ENCODE measurements at regions not wholly inside any gene's neighbourhood (a gene's known extent, or its start where the extent isn't known, plus 50 kb on each side); places are given as distances from the start of the nearest gene placed in this dataset.

DNA sequence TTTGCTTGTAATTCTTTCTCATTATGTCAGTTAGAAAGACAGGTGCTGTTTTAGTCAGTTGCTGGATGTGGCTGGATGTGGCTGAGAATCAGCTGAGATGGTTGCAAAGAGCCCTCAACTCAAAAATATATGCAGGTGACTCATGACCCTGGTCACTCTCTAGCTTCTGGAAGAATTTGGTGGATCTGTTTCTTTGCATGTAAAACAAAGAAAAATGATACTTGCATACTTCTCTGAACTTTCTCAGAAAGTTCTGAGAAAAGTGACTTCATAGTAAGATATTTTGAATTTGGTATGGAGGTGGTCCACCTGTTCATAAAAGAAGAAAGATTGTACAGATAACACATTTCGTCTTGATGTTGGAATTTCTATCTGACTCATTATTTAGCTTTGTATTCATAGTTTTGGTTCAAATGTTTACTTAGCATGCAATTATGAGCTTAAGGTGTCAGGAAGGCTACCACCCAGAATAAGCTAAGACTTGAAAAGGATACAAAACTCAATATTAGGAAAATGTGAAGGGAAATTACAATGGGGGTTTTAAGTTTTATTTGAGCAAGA is 163.2 kb upstream of the OLIG3 start:
- DNase-seq (ENCODE audit: low read depth in 1 of 2, low spot score in 1 of 2) = no peak
- Histone ChIP-seq H3K27me3 (ENCODE audit: insufficient read depth, poor library complexity, severe bottlenecking) (no peaks in the 10 kb centered on the region), H3K27ac (replicated peaks) (no peak overlapping the region), H3K4me3 (replicated peaks; ENCODE audit: insufficient read depth, low read length) (no peak overlapping the region)
- TF ChIP-seq GABPA (IDR thresholded peaks at IDR 0.05; ENCODE audit: low read depth) (no peak), SPI1 (IDR thresholded peaks at IDR 0.05; ENCODE audit: borderline replicate concordance, low read depth) (no peak), POLR2AphosphoS5 (IDR thresholded peaks at IDR 0.05; ENCODE audit: low read depth) (no peak)
- TF ChIP-seq, protein P1, sequence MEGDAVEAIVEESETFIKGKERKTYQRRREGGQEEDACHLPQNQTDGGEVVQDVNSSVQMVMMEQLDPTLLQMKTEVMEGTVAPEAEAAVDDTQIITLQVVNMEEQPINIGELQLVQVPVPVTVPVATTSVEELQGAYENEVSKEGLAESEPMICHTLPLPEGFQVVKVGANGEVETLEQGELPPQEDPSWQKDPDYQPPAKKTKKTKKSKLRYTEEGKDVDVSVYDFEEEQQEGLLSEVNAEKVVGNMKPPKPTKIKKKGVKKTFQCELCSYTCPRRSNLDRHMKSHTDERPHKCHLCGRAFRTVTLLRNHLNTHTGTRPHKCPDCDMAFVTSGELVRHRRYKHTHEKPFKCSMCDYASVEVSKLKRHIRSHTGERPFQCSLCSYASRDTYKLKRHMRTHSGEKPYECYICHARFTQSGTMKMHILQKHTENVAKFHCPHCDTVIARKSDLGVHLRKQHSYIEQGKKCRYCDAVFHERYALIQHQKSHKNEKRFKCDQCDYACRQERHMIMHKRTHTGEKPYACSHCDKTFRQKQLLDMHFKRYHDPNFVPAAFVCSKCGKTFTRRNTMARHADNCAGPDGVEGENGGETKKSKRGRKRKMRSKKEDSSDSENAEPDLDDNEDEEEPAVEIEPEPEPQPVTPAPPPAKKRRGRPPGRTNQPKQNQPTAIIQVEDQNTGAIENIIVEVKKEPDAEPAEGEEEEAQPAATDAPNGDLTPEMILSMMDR (IDR thresholded peaks at IDR 0.05; ENCODE audit: insufficient read depth, low read length) = no peak
- TF ChIP-seq, protein P2, sequence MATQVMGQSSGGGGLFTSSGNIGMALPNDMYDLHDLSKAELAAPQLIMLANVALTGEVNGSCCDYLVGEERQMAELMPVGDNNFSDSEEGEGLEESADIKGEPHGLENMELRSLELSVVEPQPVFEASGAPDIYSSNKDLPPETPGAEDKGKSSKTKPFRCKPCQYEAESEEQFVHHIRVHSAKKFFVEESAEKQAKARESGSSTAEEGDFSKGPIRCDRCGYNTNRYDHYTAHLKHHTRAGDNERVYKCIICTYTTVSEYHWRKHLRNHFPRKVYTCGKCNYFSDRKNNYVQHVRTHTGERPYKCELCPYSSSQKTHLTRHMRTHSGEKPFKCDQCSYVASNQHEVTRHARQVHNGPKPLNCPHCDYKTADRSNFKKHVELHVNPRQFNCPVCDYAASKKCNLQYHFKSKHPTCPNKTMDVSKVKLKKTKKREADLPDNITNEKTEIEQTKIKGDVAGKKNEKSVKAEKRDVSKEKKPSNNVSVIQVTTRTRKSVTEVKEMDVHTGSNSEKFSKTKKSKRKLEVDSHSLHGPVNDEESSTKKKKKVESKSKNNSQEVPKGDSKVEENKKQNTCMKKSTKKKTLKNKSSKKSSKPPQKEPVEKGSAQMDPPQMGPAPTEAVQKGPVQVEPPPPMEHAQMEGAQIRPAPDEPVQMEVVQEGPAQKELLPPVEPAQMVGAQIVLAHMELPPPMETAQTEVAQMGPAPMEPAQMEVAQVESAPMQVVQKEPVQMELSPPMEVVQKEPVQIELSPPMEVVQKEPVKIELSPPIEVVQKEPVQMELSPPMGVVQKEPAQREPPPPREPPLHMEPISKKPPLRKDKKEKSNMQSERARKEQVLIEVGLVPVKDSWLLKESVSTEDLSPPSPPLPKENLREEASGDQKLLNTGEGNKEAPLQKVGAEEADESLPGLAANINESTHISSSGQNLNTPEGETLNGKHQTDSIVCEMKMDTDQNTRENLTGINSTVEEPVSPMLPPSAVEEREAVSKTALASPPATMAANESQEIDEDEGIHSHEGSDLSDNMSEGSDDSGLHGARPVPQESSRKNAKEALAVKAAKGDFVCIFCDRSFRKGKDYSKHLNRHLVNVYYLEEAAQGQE (IDR thresholded peaks at IDR 0.05; ENCODE audit: insufficient replicate concordance, low read depth) = no peak

DNA sequence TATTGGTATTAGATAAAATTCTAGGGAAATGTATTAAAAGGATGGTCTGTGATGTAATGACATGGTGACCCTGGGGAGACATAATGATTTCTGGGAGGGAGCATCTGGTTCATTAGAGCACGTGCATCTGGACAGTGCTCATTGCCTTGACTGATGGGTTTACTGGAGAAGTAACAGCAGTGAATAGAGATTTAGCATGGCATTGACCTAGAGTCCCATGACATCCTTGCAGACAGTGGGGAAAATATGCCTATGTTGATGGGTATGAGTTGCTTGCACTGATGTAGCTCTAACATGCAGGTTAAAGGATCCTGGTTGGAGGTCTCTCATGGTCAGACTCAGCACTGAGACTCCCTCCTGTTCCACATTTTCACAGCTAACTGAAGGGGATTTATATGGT is 164.1 kb upstream of the OLIG3 start:
- TF ChIP-seq, protein P2 (IDR thresholded peaks at IDR 0.05; ENCODE audit: insufficient replicate concordance, low read depth) = no peak
- TF ChIP-seq GABPA (IDR thresholded peaks at IDR 0.05; ENCODE audit: low read depth) = no peak
- Histone ChIP-seq H3K27me3 (ENCODE audit: insufficient read depth, poor library complexity, severe bottlenecking) (no peaks in the 10 kb centered on the region), H3K27ac (replicated peaks) (no peak overlapping the region), H3K4me3 (replicated peaks; ENCODE audit: insufficient read depth, low read length) (no peak overlapping the region)
- DNase-seq (ENCODE audit: low read depth in 1 of 2, low spot score in 1 of 2) = no peak

DNA sequence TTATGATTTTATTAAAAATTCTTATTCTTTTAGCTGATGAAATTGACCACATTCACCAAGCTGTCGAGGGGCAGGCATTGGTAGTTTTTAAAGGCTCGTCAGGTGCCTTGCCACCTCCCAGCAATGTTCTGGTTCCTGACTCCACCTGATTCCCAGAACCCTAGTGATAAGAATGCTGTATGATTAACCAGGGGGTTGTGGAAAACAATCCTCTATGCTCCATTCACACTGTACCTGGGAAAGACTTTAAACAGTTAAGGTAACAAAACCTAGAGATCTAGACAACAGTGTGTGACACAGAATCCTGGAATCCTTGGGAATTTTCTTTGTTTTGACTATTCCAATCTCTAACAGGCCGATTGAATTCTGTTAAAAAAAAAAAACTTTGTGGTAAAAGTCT is 165.7 kb upstream of the OLIG3 start:
- TF ChIP-seq, protein P1 (IDR thresholded peaks at IDR 0.05; ENCODE audit: insufficient read depth, low read length) = no peak
- TF ChIP-seq, protein P2 (IDR thresholded peaks at IDR 0.05; ENCODE audit: insufficient replicate concordance, low read depth) = no peak
- TF ChIP-seq SPI1 (IDR thresholded peaks at IDR 0.05; ENCODE audit: borderline replicate concordance, low read depth) (no peak), GABPA (IDR thresholded peaks at IDR 0.05; ENCODE audit: low read depth) (no peak), POLR2AphosphoS5 (IDR thresholded peaks at IDR 0.05; ENCODE audit: low read depth) (no peak)
- no peak for DNase-seq (ENCODE audit: low read depth in 1 of 2, low spot score in 1 of 2)
- Histone ChIP-seq H3K27ac (replicated peaks) (no peak overlapping the region), H3K4me3 (replicated peaks; ENCODE audit: insufficient read depth, low read length) (no peak overlapping the region), H3K27me3 (ENCODE audit: insufficient read depth, poor library complexity, severe bottlenecking) (no peaks in the 10 kb centered on the region)

Measured in HL-60 (cell line).